Astrocyte (in vitro differentiated cells and primary cell): ENCODE measurements at regions not wholly inside any gene's neighbourhood (a gene's known extent, or its start where the extent isn't known, plus 50 kb on each side); places are given as distances from the start of the nearest gene placed in this dataset.
A peak's percentile ranks its signal among the peaks of the same experiment; 100 is the strongest.

Source experiments
- DNase-seq: peaks from one replicate; pipeline ENCODE4 v3.0.0-alpha.2; 2010; ENCODE audit warnings: low read depth
- FAIRE-seq: peaks from 2 replicates; lab custom pipeline; 2011; peaks lifted over from hg19 to GRCh38; lab: Jason Lieb, UNC
- H2AFZ ChIP-seq: 2 replicates; pipeline ENCODE4 v1.6.0; 2012; ENCODE audit warnings: low read depth, low read length, inconsistent platforms
- H3K27ac ChIP-seq: 2 replicates; pipeline ENCODE4 v1.5.1; 2011; ENCODE audit warnings: low read depth, low read length, inconsistent platforms
- H3K27me3 ChIP-seq: 2 replicates; pipeline ENCODE4 v1.6.0; 2011; ENCODE audit warnings: low read length, inconsistent platforms; ENCODE audit not compliant: insufficient read depth
- H3K36me3 ChIP-seq: 2 replicates; pipeline ENCODE4 v1.5.1; 2011; ENCODE audit warnings: low read length, inconsistent platforms; ENCODE audit not compliant: insufficient read depth
- H3K4me1 ChIP-seq: 2 replicates; pipeline ENCODE4 v1.5.1; 2011; ENCODE audit warnings: low read length, inconsistent platforms; ENCODE audit not compliant: insufficient read depth
- H3K4me2 ChIP-seq: 2 replicates; pipeline ENCODE4 v1.6.0; 2012; ENCODE audit warnings: low read length, inconsistent platforms
- H3K4me3 ChIP-seq: 2 replicates; pipeline ENCODE4 v1.5.1; 2011; ENCODE audit warnings: low read depth, mild to moderate bottlenecking, low read length, inconsistent platforms; ENCODE audit not compliant: insufficient read depth
- H3K79me2 ChIP-seq: 2 replicates; pipeline ENCODE4 v1.6.0; 2012; ENCODE audit warnings: mild to moderate bottlenecking, low read length, inconsistent platforms; ENCODE audit not compliant: insufficient read depth
- H3K9ac ChIP-seq: 2 replicates; pipeline ENCODE4 v1.6.0; 2012; ENCODE audit warnings: mild to moderate bottlenecking, low read length, inconsistent platforms
- H3K9me3 ChIP-seq: 2 replicates; pipeline ENCODE4 v1.5.1; 2012; ENCODE audit warnings: low read depth, mild to moderate bottlenecking, low read length, inconsistent platforms; ENCODE audit not compliant: insufficient read depth
- H4K20me1 ChIP-seq: 2 replicates; pipeline ENCODE4 v1.6.0; 2012; ENCODE audit warnings: low read length, inconsistent platforms; ENCODE audit not compliant: insufficient read depth
- H3K27ac Mint-ChIP-seq: one replicate; pipeline ENCODE4 v1.8.0; 2021; ENCODE audit warnings: mild to moderate bottlenecking, mixed read lengths; ENCODE audit not compliant: unreplicated experiment
- H3K27me3 Mint-ChIP-seq: one replicate; pipeline ENCODE4 v1.8.0; 2021; ENCODE audit warnings: low read depth, mixed read lengths; ENCODE audit not compliant: unreplicated experiment
- H3K36me3 Mint-ChIP-seq: one replicate; pipeline ENCODE4 v1.8.0; 2021; ENCODE audit warnings: low read depth, mixed read lengths; ENCODE audit not compliant: unreplicated experiment
- H3K4me1 Mint-ChIP-seq: one replicate; pipeline ENCODE4 v1.8.0; 2021; ENCODE audit warnings: low read depth, mixed read lengths; ENCODE audit not compliant: unreplicated experiment
- H3K4me3 Mint-ChIP-seq: one replicate; pipeline ENCODE4 v1.8.0; 2021; ENCODE audit warnings: mild to moderate bottlenecking, moderate library complexity, mixed read lengths; ENCODE audit not compliant: unreplicated experiment
- H3K9me3 Mint-ChIP-seq: one replicate; pipeline ENCODE4 v1.8.0; 2021; ENCODE audit warnings: mild to moderate bottlenecking, mixed read lengths; ENCODE audit not compliant: unreplicated experiment
- CTCF ChIP-seq: IDR thresholded peaks from 2 replicates; pipeline ENCODE4 v1.5.1; 2011; ENCODE audit warnings: low read depth, mild to moderate bottlenecking, inconsistent platforms, low read length, moderate library complexity; ENCODE audit not compliant: insufficient read depth
- EZH2 ChIP-seq: IDR thresholded peaks from 2 replicates; pipeline ENCODE4 v1.6.1; 2012; ENCODE audit warnings: mild to moderate bottlenecking, low read length, inconsistent platforms; ENCODE audit not compliant: insufficient read depth

DNA sequence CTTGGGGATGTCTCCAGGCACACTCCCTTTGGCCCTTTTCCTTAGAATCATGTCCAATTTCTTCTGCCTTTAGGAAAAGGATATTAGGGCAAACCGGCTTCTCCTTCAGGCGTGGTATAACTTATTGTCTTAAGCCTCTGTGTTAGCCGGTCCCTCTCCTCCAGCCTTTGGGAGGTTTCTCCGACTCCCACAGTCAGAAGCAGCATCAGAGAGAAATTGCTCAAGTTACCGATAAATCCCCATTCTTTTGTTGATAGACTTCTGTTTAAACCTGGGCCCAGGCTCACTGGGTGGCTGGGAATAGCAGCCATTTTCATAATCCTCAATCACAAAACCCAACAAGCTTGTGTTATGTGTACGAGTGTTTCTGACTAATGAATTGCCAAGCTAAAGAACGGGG is 85.4 kb upstream of the KAZN start:
- Histone ChIP-seq H3K79me2 (no peaks in the 10 kb centered on the region), H3K4me1 (peaks cover 4% of the 10 kb centered on the region), H2AFZ (no peak overlapping the region), H3K4me2 (no peak overlapping the region), H3K27me3 (no peaks in the 10 kb centered on the region), H3K36me3 (no peaks in the 10 kb centered on the region), H3K9me3 (no peaks in the 10 kb centered on the region), H3K9ac (no peak overlapping the region), H3K4me3 (no peak overlapping the region), H3K27ac (no peak overlapping the region), H4K20me1 (no peaks in the 10 kb centered on the region)
- TF ChIP-seq CTCF (no peak), EZH2 (no peak)
- no peak overlapping the region for H3K4me3 Mint-ChIP-seq
- H3K27ac Mint-ChIP-seq, result no peak overlapping the region
- FAIRE-seq (no peak), DNase-seq (no peak)
- peaks cover 8% of the 10 kb centered on the region for H3K27me3 Mint-ChIP-seq
- no peaks in the 10 kb centered on the region for H3K9me3 Mint-ChIP-seq
- H3K4me1 Mint-ChIP-seq, result no peaks in the 10 kb centered on the region
- no peaks in the 10 kb centered on the region for H3K36me3 Mint-ChIP-seq

GRCh38 chr1:14514739-14515138 is 83.7 kb upstream of the KAZN start:
- Histone ChIP-seq H3K9ac (no peak overlapping the region), H3K4me3 (no peak overlapping the region), H2AFZ (no peak overlapping the region), H4K20me1 (no peaks in the 10 kb centered on the region), H3K4me1 (peaks cover 4% of the 10 kb centered on the region), H3K79me2 (no peaks in the 10 kb centered on the region), H3K36me3 (no peaks in the 10 kb centered on the region), H3K27me3 (no peaks in the 10 kb centered on the region), H3K4me2 (no peak overlapping the region), H3K9me3 (no peaks in the 10 kb centered on the region), H3K27ac (no peak overlapping the region)
- Mint-ChIP-seq H3K9me3 (no peaks in the 10 kb centered on the region), H3K4me1 (no peaks in the 10 kb centered on the region), H3K27ac (no peak overlapping the region), H3K36me3 (no peaks in the 10 kb centered on the region), H3K4me3 (no peak overlapping the region), H3K27me3 (peaks cover 6% of the 10 kb centered on the region)
- TF ChIP-seq CTCF (no peak), EZH2 (no peak)
- FAIRE-seq (no peak), DNase-seq (no peak)

- no peaks in the 10 kb centered on the region for H3K4me1 Mint-ChIP-seq
- H3K9me3 ChIP-seq, result no peaks in the 10 kb centered on the region
- H3K4me2 ChIP-seq, result peak overlapping the region; percentile 12
- H4K20me1 ChIP-seq, result no peaks in the 10 kb centered on the region
- peak overlapping the region; percentile 61 for H3K27ac ChIP-seq
- no peak for FAIRE-seq
- peak; percentile 97 for DNase-seq
- H3K4me3 ChIP-seq, result no peak overlapping the region
- H3K36me3 ChIP-seq, result no peaks in the 10 kb centered on the region
- peaks cover 3% of the 10 kb centered on the region for H3K27me3 Mint-ChIP-seq
- H3K27me3 ChIP-seq, result no peaks in the 10 kb centered on the region
- TF ChIP-seq CTCF, result no peak
- no peak for TF ChIP-seq EZH2
- no peaks in the 10 kb centered on the region for H3K79me2 ChIP-seq
- H3K36me3 Mint-ChIP-seq, result no peaks in the 10 kb centered on the region
- H3K27ac Mint-ChIP-seq, result no peak overlapping the region
- H3K4me3 Mint-ChIP-seq, result no peak overlapping the region
- H2AFZ ChIP-seq, result no peak overlapping the region
- no peak overlapping the region for H3K9ac ChIP-seq
- peaks cover 7% of the 10 kb centered on the region for H3K4me1 ChIP-seq
- H3K9me3 Mint-ChIP-seq, result peaks cover 2% of the 10 kb centered on the region
These were observed 81.3 kb upstream of the KAZN start for GRCh38 chr1:14516974-14517840.
